Stimulated activated CD4-positive, alpha-beta T cell treated with anti-CD3 and anti-CD28 coated beads, Interleukin-2, amount 100 ng/mL, for 4 hours (primary cell): ENCODE measurements at regions not wholly inside any gene's neighbourhood (a gene's known extent, or its start where the extent isn't known, plus 50 kb on each side); places are given as distances from the start of the nearest gene placed in this dataset.
"Not testable (repeated sequence)": the region's sequence is repeated elsewhere in the genome, so short reads cannot be mapped to it uniquely, and the experiment has no call there.

Source experiments
- DNase-seq: peaks from one replicate; pipeline ENCODE4 v3.0.0-alpha.2; 2020; ENCODE audit warnings: low read depth

GRCh38 chr5:159456722-159457465 lies 126.6 kb upstream of the IL12B start:
- peak; percentile 48 for DNase-seq

- DNase-seq: no peak
Measured at GRCh38 chr5:159458217-159458711, 128.0 kb upstream of the IL12B start.

- DNase-seq: no peak
Measured at GRCh38 chr5:159459132-159459627, 128.9 kb upstream of the IL12B start.

- no peak for DNase-seq
Measured at GRCh38 chr5:159459951-159460538, 129.8 kb upstream of the IL12B start.

GRCh38 chr5:159463590-159464321 lies 133.5 kb upstream of the IL12B start:
- no peak for DNase-seq

GRCh38 chr5:159465604-159466003 lies 135.3 kb upstream of the IL12B start:
- no peak for DNase-seq

GRCh38 chr5:159467666-159468065 lies 137.4 kb upstream of the IL12B start:
- DNase-seq: no peak

- no peak for DNase-seq
Measured at GRCh38 chr5:159469496-159470372, 139.4 kb upstream of the IL12B start.

- no peak for DNase-seq
Measured at GRCh38 chr5:159471904-159472303, 141.6 kb upstream of the IL12B start.

GRCh38 chr5:159475026-159475425 lies 144.7 kb upstream of the IL12B start:
- DNase-seq: no peak

- no peak for DNase-seq
Measured at GRCh38 chr5:159478950-159479349, 148.7 kb upstream of the IL12B start.

GRCh38 chr5:159480849-159481248 lies 150.6 kb upstream of the IL12B start:
- DNase-seq: no peak

GRCh38 chr5:159481751-159482150 lies 151.5 kb upstream of the IL12B start:
- no peak for DNase-seq

- DNase-seq: no peak
Measured at GRCh38 chr5:159486836-159487235, 156.5 kb upstream of the IL12B start.

GRCh38 chr5:159488516-159488915 lies 158.2 kb upstream of the IL12B start:
- no peak for DNase-seq

GRCh38 chr5:159489779-159490178 lies 159.5 kb upstream of the IL12B start:
- no peak for DNase-seq

GRCh38 chr5:159490507-159490906 lies 160.2 kb upstream of the IL12B start:
- no peak for DNase-seq

GRCh38 chr5:159493696-159494095 lies 163.4 kb upstream of the IL12B start:
- no peak for DNase-seq

- DNase-seq: no peak
Measured at GRCh38 chr5:159496773-159497172, 166.5 kb upstream of the IL12B start.

GRCh38 chr5:159497221-159497620 lies 166.9 kb upstream of the IL12B start:
- no peak for DNase-seq

- DNase-seq: no peak
Measured at GRCh38 chr5:159498630-159499029, 168.3 kb upstream of the IL12B start.

GRCh38 chr5:159502116-159502515 lies 171.8 kb upstream of the IL12B start:
- DNase-seq: not testable (repeated sequence)
